ENCODE measurements at regions not wholly inside any gene's neighbourhood (a gene's known extent, or its start where the extent isn't known, plus 50 kb on each side); places are given as distances from the start of the nearest gene placed in this dataset.

DNA sequence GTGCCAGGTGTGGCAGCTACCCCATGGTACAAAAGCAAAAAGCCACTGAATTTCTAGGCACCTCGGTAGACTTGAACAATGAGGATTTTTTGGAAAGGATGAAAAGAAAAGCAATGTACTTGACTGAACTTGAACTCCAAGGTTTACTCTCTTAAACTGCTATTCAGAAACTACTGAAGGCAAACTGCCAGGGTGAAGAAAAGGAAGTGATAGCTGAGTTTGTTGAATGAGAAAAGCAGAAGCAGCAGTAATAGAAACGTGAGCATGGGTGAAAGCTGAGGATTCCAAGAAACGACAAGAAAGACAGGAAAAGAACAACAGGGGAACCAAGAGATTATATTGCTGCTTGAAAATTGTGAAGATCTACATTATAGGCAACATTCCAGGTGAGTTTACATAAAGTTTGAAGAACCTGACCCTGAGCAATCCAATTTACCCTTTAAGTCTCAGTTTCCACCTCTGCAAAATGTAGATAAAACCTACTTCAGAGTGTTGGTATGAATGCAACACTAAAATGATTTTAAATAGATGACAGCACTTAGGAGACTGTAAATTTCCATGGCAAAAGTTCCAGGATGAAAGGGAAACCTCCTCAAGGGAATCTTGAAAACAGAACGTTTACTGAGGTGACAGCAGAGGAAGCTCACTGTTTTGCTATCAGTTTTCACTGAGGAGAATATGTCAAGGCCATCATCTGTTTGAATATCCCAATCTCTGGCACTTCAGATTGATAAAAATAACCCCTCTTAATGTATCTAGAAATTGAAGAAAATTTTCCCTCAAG, 245.8 kb downstream of the SPATA31D1 start:
- no peak for DNase-seq
- no peaks in the 10 kb centered on the region for H3K36me3 ChIP-seq
- intact Hi-C loops (cut with DNase I): no loop called here
- no peak overlapping the region for H3K4me3 ChIP-seq
- H3K4me1 ChIP-seq: no peaks in the 10 kb centered on the region
- H3K27me3 ChIP-seq: no peaks in the 10 kb centered on the region
- H3K9me3 ChIP-seq: peaks cover 0 to 15% (median under 1%) of the 10 kb centered on the region in 4 donors
- WGBS, 2 donors: 21 to 34% methylated on average over 4 of the region's 4 CpGs
- no peak overlapping the region for H3K27ac ChIP-seq
- TF ChIP-seq POLR2AphosphoS5 (IDR thresholded peaks at IDR 0.05) (no peak), EP300 (IDR thresholded peaks at IDR 0.05) (no peak), POLR2A (IDR thresholded peaks at IDR 0.05) (no peak)
- TF ChIP-seq, protein P1, sequence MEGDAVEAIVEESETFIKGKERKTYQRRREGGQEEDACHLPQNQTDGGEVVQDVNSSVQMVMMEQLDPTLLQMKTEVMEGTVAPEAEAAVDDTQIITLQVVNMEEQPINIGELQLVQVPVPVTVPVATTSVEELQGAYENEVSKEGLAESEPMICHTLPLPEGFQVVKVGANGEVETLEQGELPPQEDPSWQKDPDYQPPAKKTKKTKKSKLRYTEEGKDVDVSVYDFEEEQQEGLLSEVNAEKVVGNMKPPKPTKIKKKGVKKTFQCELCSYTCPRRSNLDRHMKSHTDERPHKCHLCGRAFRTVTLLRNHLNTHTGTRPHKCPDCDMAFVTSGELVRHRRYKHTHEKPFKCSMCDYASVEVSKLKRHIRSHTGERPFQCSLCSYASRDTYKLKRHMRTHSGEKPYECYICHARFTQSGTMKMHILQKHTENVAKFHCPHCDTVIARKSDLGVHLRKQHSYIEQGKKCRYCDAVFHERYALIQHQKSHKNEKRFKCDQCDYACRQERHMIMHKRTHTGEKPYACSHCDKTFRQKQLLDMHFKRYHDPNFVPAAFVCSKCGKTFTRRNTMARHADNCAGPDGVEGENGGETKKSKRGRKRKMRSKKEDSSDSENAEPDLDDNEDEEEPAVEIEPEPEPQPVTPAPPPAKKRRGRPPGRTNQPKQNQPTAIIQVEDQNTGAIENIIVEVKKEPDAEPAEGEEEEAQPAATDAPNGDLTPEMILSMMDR (IDR thresholded peaks at IDR 0.05): no peak

DNA sequence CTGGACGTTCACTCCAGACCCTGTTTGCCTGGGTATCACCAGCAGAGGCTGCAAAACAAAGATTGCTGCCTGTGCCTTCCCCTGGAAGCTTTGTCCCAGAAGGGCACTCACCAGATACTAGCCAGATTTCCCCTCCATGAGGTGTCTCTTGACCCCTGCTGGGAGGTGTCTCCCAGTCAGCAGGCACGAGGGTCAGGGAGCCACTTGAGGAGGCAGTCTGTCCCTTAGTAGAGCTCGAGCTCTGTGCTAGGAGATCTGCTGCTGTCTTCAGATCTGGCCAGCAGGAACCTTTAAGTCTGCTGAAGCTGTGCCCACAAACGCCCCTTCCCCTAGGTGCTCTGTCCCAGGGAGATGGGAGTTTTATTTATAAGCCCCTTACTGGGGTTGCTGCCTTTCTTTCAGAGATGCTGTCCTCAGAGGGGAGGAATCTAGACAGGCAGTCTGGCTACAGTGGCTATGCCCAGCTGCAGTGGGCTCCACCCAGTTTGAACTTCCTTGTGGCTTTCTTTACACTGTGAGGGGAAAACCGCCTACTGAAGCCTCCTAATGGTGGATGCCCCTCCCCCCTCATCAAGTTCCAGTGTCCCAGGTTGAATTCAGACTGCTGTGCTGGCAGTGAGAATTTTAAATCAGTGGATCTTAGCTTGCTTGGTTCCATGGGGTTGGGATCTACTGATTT, 253.9 kb downstream of the SPATA31D1 start:
- TF ChIP-seq POLR2A (IDR thresholded peaks at IDR 0.05): no peak
- no peak for TF ChIP-seq POLR2AphosphoS5 (IDR thresholded peaks at IDR 0.05)
- TF ChIP-seq, protein P1 (IDR thresholded peaks at IDR 0.05): no peak
- TF ChIP-seq EP300 (IDR thresholded peaks at IDR 0.05): no peak
- DNase-seq: no peak
- peaks cover 0 to 2% (median 0%) of the 10 kb centered on the region in 4 donors for H3K9me3 ChIP-seq
- intact Hi-C loops (cut with DNase I): no loop called here
- no peaks in the 10 kb centered on the region for H3K4me1 ChIP-seq
- H3K4me3 ChIP-seq: no peak overlapping the region
- H3K27me3 ChIP-seq: no peaks in the 10 kb centered on the region
- H3K36me3 ChIP-seq: no peaks in the 10 kb centered on the region
- WGBS, 2 donors: 69 to 70% methylated on average over 5 of the region's 5 CpGs
- no peak overlapping the region for H3K27ac ChIP-seq

DNA sequence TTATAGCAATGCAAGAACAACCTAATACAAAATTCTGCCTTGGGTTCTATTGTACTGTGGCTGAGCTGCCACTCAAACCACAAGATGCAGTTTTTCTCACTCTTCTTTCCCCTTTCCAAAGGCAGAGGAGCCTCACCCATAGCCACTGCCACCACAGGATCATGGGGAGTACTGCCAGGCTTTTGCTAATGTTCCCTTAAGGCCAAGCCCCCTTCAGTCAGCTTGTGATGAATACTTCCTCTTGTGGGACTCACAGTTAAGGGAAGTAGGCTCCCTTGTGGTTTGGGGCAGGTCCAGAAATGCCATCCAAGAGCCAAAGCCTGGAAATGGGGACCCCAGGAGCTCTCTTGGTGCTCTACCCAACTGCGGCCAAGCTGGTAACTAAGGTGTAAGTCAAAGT, 258.7 kb downstream of the SPATA31D1 start:
- H3K27me3 ChIP-seq: no peaks in the 10 kb centered on the region
- no peaks in the 10 kb centered on the region for H3K36me3 ChIP-seq
- no peak overlapping the region for H3K27ac ChIP-seq
- no peak for DNase-seq
- no peaks in the 10 kb centered on the region for H3K9me3 ChIP-seq
- H3K4me3 ChIP-seq: no peak overlapping the region
- intact Hi-C loops (cut with DNase I): no loop called here
- no peaks in the 10 kb centered on the region for H3K4me1 ChIP-seq
- TF ChIP-seq, protein P1 (IDR thresholded peaks at IDR 0.05): no peak
- 71 to 90% methylated on average over 1 of the region's 1 CpG for WGBS, 2 donors

DNA sequence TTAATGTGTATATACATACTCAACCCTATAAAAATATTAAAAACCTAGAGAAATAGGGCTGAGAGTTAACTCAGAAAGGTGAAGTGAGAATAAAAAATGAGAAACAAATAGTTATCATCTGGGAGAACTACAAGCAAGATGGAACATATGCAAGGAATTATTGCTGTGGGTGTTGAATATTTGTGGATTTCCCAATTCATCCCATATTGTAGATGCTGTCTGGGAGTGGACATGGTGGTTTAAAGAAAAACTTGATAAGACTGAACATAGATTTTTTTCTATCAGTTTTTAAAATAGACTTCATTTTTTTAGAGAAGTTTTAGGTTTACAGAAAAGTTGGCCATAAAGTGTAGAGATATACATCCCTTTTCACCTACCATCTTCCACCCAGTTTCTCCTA, 263.5 kb downstream of the SPATA31D1 start:
- H3K36me3 ChIP-seq: no peaks in the 10 kb centered on the region
- H3K4me3 ChIP-seq: no peak overlapping the region
- no peak for TF ChIP-seq EP300 (IDR thresholded peaks at IDR 0.05)
- TF ChIP-seq POLR2A (IDR thresholded peaks at IDR 0.05): no peak
- no peak for TF ChIP-seq POLR2AphosphoS5 (IDR thresholded peaks at IDR 0.05)
- TF ChIP-seq, protein P1 (IDR thresholded peaks at IDR 0.05): no peak
- H3K27ac ChIP-seq: no peak overlapping the region
- no peak for DNase-seq
- no peaks in the 10 kb centered on the region for H3K9me3 ChIP-seq
- no peaks in the 10 kb centered on the region for H3K27me3 ChIP-seq
- no peaks in the 10 kb centered on the region for H3K4me1 ChIP-seq
- intact Hi-C loops (cut with DNase I): no loop called here
